GM12892 (cell line): ENCODE measurements at regions not wholly inside any gene's neighbourhood (a gene's known extent, or its start where the extent isn't known, plus 50 kb on each side); places are given as distances from the start of the nearest gene placed in this dataset.

Source experiments
- POLR2A ChIP-seq: IDR thresholded peaks from 2 replicates; pipeline ENCODE4 v1.6.1; 2011; ENCODE audit warnings: low read depth, low read length, control low read depth
- TAF1 ChIP-seq: IDR thresholded peaks from 2 replicates; pipeline ENCODE4 v1.6.1; 2011; ENCODE audit warnings: low read depth, mild to moderate bottlenecking, control low read depth, low read length, borderline replicate concordance

DNA sequence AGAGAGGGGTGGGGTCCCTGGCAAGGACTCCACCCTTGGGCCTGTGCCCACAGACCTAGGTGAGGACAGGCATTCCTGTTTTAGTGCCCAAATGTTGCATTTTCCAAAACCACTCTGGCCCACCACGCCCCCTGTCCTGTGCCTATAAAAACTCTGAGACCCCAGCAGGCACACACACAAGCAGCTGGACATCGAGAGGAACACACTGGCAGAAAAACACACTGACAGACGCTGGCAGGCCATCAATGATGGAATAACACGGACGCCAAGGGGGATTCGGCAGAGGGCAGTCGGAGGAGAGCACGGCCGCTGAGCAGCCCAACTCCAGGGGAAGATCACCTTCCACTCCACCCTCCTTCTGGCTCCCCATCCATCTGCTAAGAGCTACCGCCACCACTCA is 386.9 kb upstream of the AUTS2 start:
- TF ChIP-seq TAF1 (no peak), POLR2A (no peak)
